ENCODE measurements at regions not wholly inside any gene's neighbourhood (a gene's known extent, or its start where the extent isn't known, plus 50 kb on each side); places are given as distances from the start of the nearest gene placed in this dataset.

GRCh38 chr12:42961395-42961794, 371.8 kb upstream of the PRICKLE1 start:
- WGBS, 2 donors, result 49 to 60% methylated on average over 3 of the region's 3 CpGs
- no peak for TF ChIP-seq POLR2A (IDR thresholded peaks at IDR 0.05)
- peak; percentile 31 to 77 for TF ChIP-seq EP300 (IDR thresholded peaks at IDR 0.05)
- no peak for DNase-seq (ENCODE audit: low spot score in 2 of 2)
- Histone ChIP-seq H3K27ac (peak overlapping the region in 1 of 4 donors; percentile 1), H3K9me3 (peaks cover 0 to 4% (median 0%) of the 10 kb centered on the region in 4 donors), H3K4me3 (no peak overlapping the region), H3K4me1 (peaks cover 0 to 20% (median 3%) of the 10 kb centered on the region in 4 donors), H3K27me3 (no peaks in the 10 kb centered on the region), H3K36me3 (no peaks in the 10 kb centered on the region)

DNA sequence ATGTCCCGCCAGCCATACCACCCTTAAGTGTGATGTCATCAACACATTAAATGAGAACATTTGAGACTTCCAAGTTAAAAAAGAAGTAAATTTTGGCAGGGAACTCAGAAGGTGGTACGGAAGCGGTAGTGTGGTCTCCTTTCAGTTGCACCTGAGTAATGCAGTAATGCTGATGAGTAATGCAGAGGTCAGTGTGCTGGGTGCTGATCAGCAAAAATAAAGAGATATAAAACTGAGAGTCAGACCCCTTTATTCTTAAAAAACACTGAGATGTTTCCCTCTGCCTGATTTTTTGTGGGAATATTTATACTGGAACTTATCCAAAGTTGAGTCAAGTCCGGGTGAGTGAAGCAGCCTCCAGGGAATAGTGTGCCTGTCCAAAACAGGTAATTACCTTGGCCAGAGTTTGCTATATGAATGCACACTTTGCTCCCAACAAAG, 370.6 kb upstream of the PRICKLE1 start:
- peaks cover 0 to 4% (median 0%) of the 10 kb centered on the region in 4 donors for H3K9me3 ChIP-seq
- no peaks in the 10 kb centered on the region for H3K36me3 ChIP-seq
- peak overlapping the region in 1 of 4 donors; percentile 43 for H3K27ac ChIP-seq
- DNase-seq (ENCODE audit: low spot score in 2 of 2), result no peak
- peaks cover 0 to 20% (median 3%) of the 10 kb centered on the region in 4 donors for H3K4me1 ChIP-seq
- no peaks in the 10 kb centered on the region for H3K27me3 ChIP-seq
- WGBS, 2 donors, result 68 to 74% methylated on average over 4 of the region's 4 CpGs
- no peak overlapping the region for H3K4me3 ChIP-seq
- TF ChIP-seq CTCF (IDR thresholded peaks at IDR 0.05), result no peak
- no peak for TF ChIP-seq EP300 (IDR thresholded peaks at IDR 0.05)
- no peak for TF ChIP-seq POLR2A (IDR thresholded peaks at IDR 0.05)

- Histone ChIP-seq H3K36me3 (no peaks in the 10 kb centered on the region), H3K4me3 (no peak overlapping the region), H3K9me3 (peaks cover 0 to 4% (median 0%) of the 10 kb centered on the region in 4 donors), H3K27me3 (no peaks in the 10 kb centered on the region), H3K27ac (no peak overlapping the region), H3K4me1 (peaks cover 0 to 13% (median 3%) of the 10 kb centered on the region in 4 donors)
- no peak for TF ChIP-seq EP300 (IDR thresholded peaks at IDR 0.05)
- TF ChIP-seq CTCF (IDR thresholded peaks at IDR 0.05), result no peak
- TF ChIP-seq POLR2A (IDR thresholded peaks at IDR 0.05), result no peak
- DNase-seq (ENCODE audit: low spot score in 2 of 2), result no peak
- WGBS, 2 donors, result 80 to 84% methylated on average over 1 of the region's 1 CpG
These were observed 368.7 kb upstream of the PRICKLE1 start for GRCh38 chr12:42958291-42958674.

DNA sequence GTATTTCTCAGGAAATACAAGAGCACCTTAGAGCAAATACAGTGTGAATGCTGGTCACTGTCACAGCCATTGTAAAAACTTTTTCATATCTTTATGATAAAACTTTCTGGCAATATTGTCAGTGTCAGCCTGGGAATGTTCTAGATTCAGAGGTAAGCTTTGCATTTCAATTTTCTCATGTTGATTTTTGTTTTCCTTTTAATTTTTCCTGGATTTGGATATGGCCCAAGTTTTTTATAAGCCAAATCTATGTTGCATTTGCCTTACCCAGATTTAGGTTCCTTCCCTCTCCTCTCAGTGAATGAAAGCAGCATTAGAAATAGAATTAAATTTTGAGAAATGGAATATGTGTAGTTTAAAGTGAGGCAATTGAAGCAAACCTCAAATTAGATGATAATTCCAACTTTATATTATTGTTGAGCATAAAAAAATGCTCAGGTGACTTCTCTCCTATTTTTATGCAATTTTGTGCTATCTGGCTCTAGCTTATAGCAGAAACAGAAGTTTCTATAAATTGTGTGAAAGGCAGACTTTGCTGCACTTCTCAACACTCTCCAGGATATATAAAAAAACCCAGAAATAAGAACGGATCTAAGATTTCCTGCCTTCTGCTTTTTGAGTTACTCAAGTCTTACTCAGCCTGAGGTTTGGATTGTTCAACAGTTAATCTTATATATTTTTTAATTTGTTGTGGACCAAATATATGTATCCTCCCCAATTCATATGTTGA, 368.2 kb upstream of the PRICKLE1 start:
- H3K4me3 ChIP-seq, result no peak overlapping the region
- TF ChIP-seq EP300 (IDR thresholded peaks at IDR 0.05), result no peak
- no peak for TF ChIP-seq CTCF (IDR thresholded peaks at IDR 0.05)
- TF ChIP-seq POLR2A (IDR thresholded peaks at IDR 0.05), result no peak
- no peak overlapping the region for H3K27ac ChIP-seq
- H3K36me3 ChIP-seq, result no peaks in the 10 kb centered on the region
- peaks cover 0 to 7% (median 3%) of the 10 kb centered on the region in 4 donors for H3K4me1 ChIP-seq
- peaks cover 0 to 9% (median 0%) of the 10 kb centered on the region in 4 donors for H3K9me3 ChIP-seq
- WGBS, 2 donors, result 60 to 70% methylated on average over 1 of the region's 1 CpG
- no peaks in the 10 kb centered on the region for H3K27me3 ChIP-seq
- no peak for DNase-seq (ENCODE audit: low spot score in 2 of 2)

DNA sequence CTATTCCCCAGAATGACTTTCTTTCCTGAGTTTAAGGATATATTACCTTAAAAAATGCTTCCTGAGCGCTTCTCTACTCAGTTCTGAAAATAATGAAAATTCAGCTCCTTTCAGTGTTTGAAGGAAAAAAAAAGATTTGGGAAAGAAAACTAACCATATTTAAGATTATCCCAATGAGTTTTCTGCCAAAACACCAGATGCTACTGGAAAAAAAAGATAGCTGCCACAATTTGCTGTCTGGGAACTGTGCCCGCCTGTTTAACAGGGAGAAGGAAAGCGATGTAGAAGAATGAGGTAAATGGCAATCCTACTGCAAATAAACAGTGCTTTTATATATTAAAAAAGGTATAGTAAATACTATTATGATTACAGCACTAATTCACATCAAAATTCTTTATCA, 367.6 kb upstream of the PRICKLE1 start:
- H3K4me3 ChIP-seq, result no peak overlapping the region
- TF ChIP-seq EP300 (IDR thresholded peaks at IDR 0.05), result no peak
- no peak for TF ChIP-seq CTCF (IDR thresholded peaks at IDR 0.05)
- no peak for TF ChIP-seq POLR2A (IDR thresholded peaks at IDR 0.05)
- no peak for DNase-seq (ENCODE audit: low spot score in 2 of 2)
- peaks cover 0 to 4% (median 1%) of the 10 kb centered on the region in 4 donors for H3K4me1 ChIP-seq
- 77 to 81% methylated on average over 3 of the region's 3 CpGs for WGBS, 2 donors
- H3K9me3 ChIP-seq, result peaks cover 0 to 12% (median 0%) of the 10 kb centered on the region in 4 donors
- H3K27ac ChIP-seq, result no peak overlapping the region
- H3K36me3 ChIP-seq, result no peaks in the 10 kb centered on the region
- H3K27me3 ChIP-seq, result no peaks in the 10 kb centered on the region

Measured in tibial nerve (tissue), 4 donors.